ENCODE measurements at regions not wholly inside any gene's neighbourhood (a gene's known extent, or its start where the extent isn't known, plus 50 kb on each side); places are given as distances from the start of the nearest gene placed in this dataset.

DNA sequence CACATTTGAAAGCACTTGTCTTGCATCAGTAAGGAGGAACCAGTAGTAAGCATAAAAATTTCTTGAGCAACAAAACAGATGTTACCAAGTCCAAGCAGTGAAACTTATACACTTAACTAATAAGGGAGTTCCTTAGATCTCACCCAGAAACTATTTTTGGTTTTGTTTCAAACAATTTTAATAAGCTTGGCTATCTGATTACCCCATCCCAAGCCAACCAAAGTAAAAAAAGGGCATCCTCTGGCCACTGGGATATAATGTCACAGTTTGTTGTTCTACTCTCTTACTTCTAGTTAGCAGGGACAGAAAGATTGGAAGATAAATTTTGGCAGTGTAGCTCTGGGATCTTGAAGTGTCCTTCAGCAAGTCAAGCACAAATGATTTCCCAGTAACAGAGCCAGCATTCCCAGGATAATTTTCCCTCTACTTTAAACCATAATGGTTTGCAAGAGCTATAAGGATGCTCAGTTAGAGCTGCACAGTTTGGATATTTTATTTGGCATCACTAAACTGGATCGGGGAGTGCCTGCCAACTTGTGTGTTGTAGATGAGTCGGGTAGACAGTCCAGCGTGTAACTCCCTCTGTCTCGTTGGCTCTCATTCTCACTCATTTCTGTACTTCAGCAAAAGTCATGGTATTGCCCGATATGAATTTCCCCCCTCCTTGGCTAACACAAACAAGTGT lies 161.9 kb upstream of the HMHB1 start:
- TF ChIP-seq, protein P1, sequence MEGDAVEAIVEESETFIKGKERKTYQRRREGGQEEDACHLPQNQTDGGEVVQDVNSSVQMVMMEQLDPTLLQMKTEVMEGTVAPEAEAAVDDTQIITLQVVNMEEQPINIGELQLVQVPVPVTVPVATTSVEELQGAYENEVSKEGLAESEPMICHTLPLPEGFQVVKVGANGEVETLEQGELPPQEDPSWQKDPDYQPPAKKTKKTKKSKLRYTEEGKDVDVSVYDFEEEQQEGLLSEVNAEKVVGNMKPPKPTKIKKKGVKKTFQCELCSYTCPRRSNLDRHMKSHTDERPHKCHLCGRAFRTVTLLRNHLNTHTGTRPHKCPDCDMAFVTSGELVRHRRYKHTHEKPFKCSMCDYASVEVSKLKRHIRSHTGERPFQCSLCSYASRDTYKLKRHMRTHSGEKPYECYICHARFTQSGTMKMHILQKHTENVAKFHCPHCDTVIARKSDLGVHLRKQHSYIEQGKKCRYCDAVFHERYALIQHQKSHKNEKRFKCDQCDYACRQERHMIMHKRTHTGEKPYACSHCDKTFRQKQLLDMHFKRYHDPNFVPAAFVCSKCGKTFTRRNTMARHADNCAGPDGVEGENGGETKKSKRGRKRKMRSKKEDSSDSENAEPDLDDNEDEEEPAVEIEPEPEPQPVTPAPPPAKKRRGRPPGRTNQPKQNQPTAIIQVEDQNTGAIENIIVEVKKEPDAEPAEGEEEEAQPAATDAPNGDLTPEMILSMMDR (conservative IDR thresholded peaks at IDR 0.05; ENCODE audit: low read length) = no peak
- no peak for TF ChIP-seq EZH2phosphoT487 (IDR thresholded peaks at IDR 0.05; ENCODE audit: borderline replicate concordance)
